ENCODE measurements at regions not wholly inside any gene's neighbourhood (a gene's known extent, or its start where the extent isn't known, plus 50 kb on each side); places are given as distances from the start of the nearest gene placed in this dataset.

DNA sequence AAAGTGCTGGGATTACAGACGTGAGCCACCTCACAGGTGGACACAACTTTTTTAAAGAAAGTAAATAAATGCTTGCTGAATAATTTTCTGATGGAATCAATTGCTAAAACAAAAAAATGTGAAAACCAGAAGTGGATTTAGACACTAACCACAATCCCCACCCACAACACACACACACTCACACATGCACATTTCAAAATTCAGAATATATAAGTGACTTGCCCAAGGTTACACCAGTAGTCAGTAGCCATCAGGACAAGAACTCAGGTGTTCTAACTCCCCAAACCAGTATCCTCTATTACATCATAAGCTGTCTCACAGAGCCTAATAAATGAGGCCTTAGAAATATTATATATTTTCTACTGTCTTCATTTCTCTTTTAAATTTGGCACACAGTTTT is 1923.6 kb upstream of the PIK3C3 start:
- ATAC-seq = no peak
- 59 to 83% (median 68%) methylated on average over 1 of the region's 1 CpG for WGBS, 4 donors
- H3K4me1 ChIP-seq = no peaks in the 10 kb centered on the region

GRCh38 chr18:40019797-40020392 is 1935.1 kb upstream of the PIK3C3 start:
- H3K27ac ChIP-seq = no peak overlapping the region
- H3K9me3 ChIP-seq = no peaks in the 10 kb centered on the region
- intact Hi-C loops (cut with DNase I) = no loop called here
- no peak overlapping the region for H3K4me3 ChIP-seq
- no peaks in the 10 kb centered on the region for H3K36me3 ChIP-seq
- no peak for DNase-seq
- WGBS, 4 donors = 60 to 69% (median 64%) methylated on average over 2 of the region's 2 CpGs
- no peak for ATAC-seq
- H3K27me3 ChIP-seq = no peaks in the 10 kb centered on the region
- TF ChIP-seq POLR2A (IDR thresholded peaks at IDR 0.05) (no peak), CTCF (IDR thresholded peaks at IDR 0.05) (no peak)
- no peaks in the 10 kb centered on the region for H3K4me1 ChIP-seq

More for the DNA sequence above, 1923.6 kb upstream of the PIK3C3 start:
- intact Hi-C loops (cut with DNase I) = no loop called here
- Histone ChIP-seq H3K36me3 (no peaks in the 10 kb centered on the region), H3K4me3 (no peak overlapping the region), H3K9me3 (no peaks in the 10 kb centered on the region), H3K27ac (no peak overlapping the region), H3K27me3 (no peaks in the 10 kb centered on the region)
- no peak for DNase-seq
- TF ChIP-seq CTCF (IDR thresholded peaks at IDR 0.05) = no peak
- no peak for TF ChIP-seq POLR2A (IDR thresholded peaks at IDR 0.05)

DNA sequence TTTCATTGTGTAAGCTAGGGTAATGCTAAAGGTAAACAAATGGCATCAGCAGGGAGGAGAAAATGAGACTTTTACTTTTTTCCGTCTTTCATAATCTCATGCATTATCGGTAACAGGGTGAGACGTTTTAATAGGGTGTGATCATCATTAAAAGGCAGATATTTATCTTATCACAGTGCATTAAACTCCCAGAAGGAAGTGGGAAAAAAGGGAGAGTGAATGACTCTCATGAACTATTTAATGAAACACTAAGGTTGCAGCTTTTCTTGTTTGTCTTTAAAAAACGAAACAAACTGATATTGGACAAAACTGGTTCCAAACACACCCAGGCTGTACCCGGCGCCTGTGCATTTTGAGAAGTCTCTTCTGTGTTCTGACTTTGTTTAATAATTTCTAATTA is 1936.8 kb upstream of the PIK3C3 start:
- H3K4me3 ChIP-seq = no peak overlapping the region
- H3K36me3 ChIP-seq = no peaks in the 10 kb centered on the region
- WGBS, 4 donors = 57 to 71% (median 66%) methylated on average over 6 of the region's 6 CpGs
- intact Hi-C loops (cut with DNase I) = no loop called here
- H3K9me3 ChIP-seq = no peaks in the 10 kb centered on the region
- TF ChIP-seq CTCF (IDR thresholded peaks at IDR 0.05) (no peak), POLR2A (IDR thresholded peaks at IDR 0.05) (no peak)
- H3K4me1 ChIP-seq = no peaks in the 10 kb centered on the region
- H3K27ac ChIP-seq = no peak overlapping the region
- no peak for DNase-seq
- no peaks in the 10 kb centered on the region for H3K27me3 ChIP-seq
- ATAC-seq = no peak

- 77 to 83% (median 78%) methylated on average over 6 of the region's 6 CpGs for WGBS, 4 donors
- no peak for TF ChIP-seq CTCF (IDR thresholded peaks at IDR 0.05)
- Histone ChIP-seq H3K9me3 (no peaks in the 10 kb centered on the region), H3K4me1 (no peaks in the 10 kb centered on the region), H3K36me3 (no peaks in the 10 kb centered on the region), H3K27ac (no peak overlapping the region), H3K4me3 (no peak overlapping the region), H3K27me3 (no peaks in the 10 kb centered on the region)
- DNase-seq (no peak), ATAC-seq (no peak)
- intact Hi-C loops (cut with DNase I) = no loop called here
Observed at GRCh38 chr18:40017021-40017420, 1938.0 kb upstream of the PIK3C3 start.
